Common myeloid progenitor, CD34-positive (primary cell): ENCODE measurements at regions not wholly inside any gene's neighbourhood (a gene's known extent, or its start where the extent isn't known, plus 50 kb on each side); places are given as distances from the start of the nearest gene placed in this dataset.

ENCODE experiments used
- CTCF ChIA-PET: fragments of 350-600 bp; sonication (Branson Sonifier 250); formaldehyde crosslinking; loops from one replicate; lab custom pipeline; 2021; ENCODE audit warnings: antibody characterized with exemption; lab: Charles Lee
- POLR2A ChIA-PET: fragments of 350-600 bp; sonication (Branson Sonifier 250); formaldehyde crosslinking; loops from one replicate; lab custom pipeline; 2021; ENCODE audit warnings: antibody characterized with exemption; lab: Charles Lee
- DNase-seq, 3 donors: peaks; one replicate each; pipeline versions ENCODE4 v3.0.0 to v3.0.0-alpha.2; 2013
- H3K27ac ChIP-seq, 2 experiments: 1 replicate in 1 of 2; 2 replicates in 1 of 2; pipeline ENCODE4 v1.7.0; 2013; ENCODE audit warnings: inconsistent platforms in 2 of 2, low read length in 2 of 2, mild to moderate bottlenecking in 2 of 2, low read depth in 1 of 2, moderate library complexity in 1 of 2; ENCODE audit not compliant: severe bottlenecking in 2 of 2, insufficient read depth in 1 of 2, poor library complexity in 1 of 2
- H3K27me3 ChIP-seq, 5 experiments: replicated peaks in 2 of 5; 1 replicate in 3 of 5; 2 replicates in 2 of 5; pipeline versions ENCODE4 v1.6.1 to v1.7.0; 2013; ENCODE audit warnings: low read length in 4 of 5, mild to moderate bottlenecking in 2 of 5, moderate library complexity in 2 of 5, inconsistent platforms in 1 of 5; ENCODE audit not compliant: insufficient read depth in 5 of 5, control insufficient read depth in 4 of 5
- H3K36me3 ChIP-seq, 4 experiments: 1 replicate in 2 of 4; 2 replicates in 2 of 4; pipeline versions ENCODE4 v1.6.1 to v1.7.0; 2013; ENCODE audit warnings: low read length in 3 of 4, control low read depth in 1 of 4, mild to moderate bottlenecking in 1 of 4; ENCODE audit not compliant: control insufficient read depth in 4 of 4, insufficient read depth in 4 of 4
- H3K4me1 ChIP-seq, 4 experiments: 1 replicate in 3 of 4; 2 replicates in 1 of 4; pipeline versions ENCODE4 v1.6.1 to v1.7.1; 2013; ENCODE audit warnings: low read length in 3 of 4, mild to moderate bottlenecking in 3 of 4, control low read depth in 1 of 4, inconsistent platforms in 1 of 4, moderate library complexity in 1 of 4; ENCODE audit not compliant: control insufficient read depth in 4 of 4, insufficient read depth in 4 of 4; ENCODE audit errors: control extremely low read depth in 1 of 4
- H3K4me3 ChIP-seq, 7 experiments: 1 replicate in 4 of 7; 2 replicates in 3 of 7; pipeline versions ENCODE4 v1.5.1 to v1.7.0; 2013; ENCODE audit warnings: mild to moderate bottlenecking in 7 of 7, low read length in 6 of 7, moderate library complexity in 6 of 7, inconsistent platforms in 2 of 7, low read depth in 2 of 7, control low read depth in 1 of 7; ENCODE audit not compliant: insufficient read depth in 4 of 7, control insufficient read depth in 1 of 7; ENCODE audit errors: extremely low read depth in 1 of 7
- H3K9me3 ChIP-seq, 5 experiments: 1 replicate in 4 of 5; 2 replicates in 1 of 5; pipeline versions ENCODE4 v1.6.1 to v1.7.1; 2013; ENCODE audit warnings: low read length in 4 of 5, mild to moderate bottlenecking in 2 of 5, inconsistent platforms in 1 of 5, low read depth in 1 of 5, moderate library complexity in 1 of 5; ENCODE audit not compliant: control insufficient read depth in 4 of 5, insufficient read depth in 2 of 5; ENCODE audit errors: control extremely low read depth in 1 of 5
- WGBS: methylation state at CpG from one replicate; pipeline ENCODE4 v1.1.5; 2013; ENCODE audit not compliant: insufficient coverage; 5-methylcytosine and 5-hydroxymethylcytosine counted together

- ChIA-PET CTCF (no interaction called here), POLR2A (no interaction called here)
- 93% methylated on average over 3 of the region's 4 CpGs for WGBS
- H3K27ac ChIP-seq, result no peak overlapping the region
- no peaks in the 10 kb centered on the region for H3K36me3 ChIP-seq
- no peak for DNase-seq
- H3K4me3 ChIP-seq, result no peak overlapping the region
- no peaks in the 10 kb centered on the region for H3K27me3 ChIP-seq
- H3K4me1 ChIP-seq, result no peaks in the 10 kb centered on the region
- H3K9me3 ChIP-seq, result no peaks in the 10 kb centered on the region
These were observed 299.6 kb upstream of the FANCL start for GRCh38 chr2:58540681-58541080.

DNA sequence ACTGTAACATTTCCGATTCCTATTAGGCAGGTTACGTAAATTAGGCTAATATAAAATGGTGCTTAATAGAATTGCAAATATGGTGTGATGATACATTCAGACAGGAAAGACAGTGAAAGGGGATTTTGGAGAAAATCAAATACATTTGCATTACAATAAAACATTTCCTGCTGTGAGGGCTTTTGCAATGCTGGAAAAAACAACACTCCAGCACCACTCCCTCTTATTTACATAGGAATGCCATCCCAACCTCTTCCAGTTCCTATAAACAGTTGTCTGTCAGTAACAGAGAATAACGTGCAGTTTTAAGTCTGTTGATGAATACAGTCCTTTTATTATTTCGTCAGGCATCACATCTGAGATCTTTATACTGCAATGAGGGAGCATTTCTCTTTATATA is 298.8 kb upstream of the FANCL start:
- no peak overlapping the region for H3K27ac ChIP-seq
- no peak overlapping the region for H3K4me3 ChIP-seq
- no peaks in the 10 kb centered on the region for H3K4me1 ChIP-seq
- DNase-seq, result no peak
- no CpG with 5 or more reads among the region's 4 CpGs for WGBS
- ChIA-PET CTCF (no interaction called here), POLR2A (no interaction called here)
- no peaks in the 10 kb centered on the region for H3K27me3 ChIP-seq
- no peaks in the 10 kb centered on the region for H3K9me3 ChIP-seq
- H3K36me3 ChIP-seq, result no peaks in the 10 kb centered on the region

DNA sequence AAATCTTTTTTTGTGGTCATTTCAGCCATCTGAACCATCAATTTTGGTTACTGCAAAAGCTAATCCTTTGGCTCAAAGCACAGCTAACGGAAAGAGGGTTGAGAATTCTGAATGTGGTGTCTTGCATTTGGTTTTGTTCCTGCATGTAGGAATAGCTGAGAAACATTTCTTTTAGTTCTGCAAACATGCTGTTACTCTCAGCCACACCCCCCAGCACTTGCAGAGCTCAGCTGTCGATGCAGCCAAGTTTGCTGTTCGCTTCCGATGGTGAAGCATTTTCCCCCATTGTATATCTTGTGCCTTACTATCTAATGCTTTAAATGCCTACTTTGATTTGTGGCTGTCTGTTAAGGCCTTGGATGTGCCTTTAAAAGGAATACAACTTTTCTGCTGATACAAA is 294.9 kb upstream of the FANCL start:
- WGBS, result 100% methylated on average over 1 of the region's 4 CpGs
- no peak overlapping the region for H3K4me3 ChIP-seq
- no peaks in the 10 kb centered on the region for H3K9me3 ChIP-seq
- H3K27me3 ChIP-seq, result no peaks in the 10 kb centered on the region
- no peak overlapping the region for H3K27ac ChIP-seq
- POLR2A ChIA-PET, result no interaction called here
- DNase-seq, result no peak
- no peaks in the 10 kb centered on the region for H3K36me3 ChIP-seq
- CTCF ChIA-PET, result interaction anchor here (0.7 kb wide), 1 partner anchor 36 kb away, joined by 3 read pairs; no protein-coding TSS in a partner anchor
- no peaks in the 10 kb centered on the region for H3K4me1 ChIP-seq

GRCh38 chr2:58535182-58535581 is 294.1 kb upstream of the FANCL start:
- CTCF ChIA-PET, result no interaction called here
- Histone ChIP-seq H3K36me3 (no peaks in the 10 kb centered on the region), H3K27me3 (no peaks in the 10 kb centered on the region), H3K4me3 (no peak overlapping the region), H3K27ac (no peak overlapping the region), H3K9me3 (no peaks in the 10 kb centered on the region), H3K4me1 (no peaks in the 10 kb centered on the region)
- 100% methylated on average over 1 of the region's 1 CpG for WGBS
- DNase-seq, result no peak
- POLR2A ChIA-PET, result no interaction called here

DNA sequence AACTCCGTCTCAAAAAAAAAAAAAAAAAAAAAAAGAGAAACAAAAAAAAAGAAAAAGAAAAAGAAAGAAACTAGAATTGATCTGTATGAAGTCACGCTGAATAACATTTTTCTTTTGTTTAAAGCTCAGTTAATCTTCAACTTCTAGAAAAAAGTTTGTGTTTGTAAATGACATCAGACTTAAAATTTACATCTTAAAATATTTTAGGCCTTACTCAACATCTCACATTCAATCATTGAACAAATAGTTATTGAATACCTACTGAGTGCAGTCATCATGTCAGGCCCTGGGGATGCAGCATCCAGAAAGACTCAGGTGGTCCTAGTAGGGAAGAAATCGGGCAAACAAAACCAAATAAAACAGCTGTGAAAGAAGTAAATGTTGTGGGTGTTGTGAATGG is 292.3 kb upstream of the FANCL start:
- WGBS, result 100% methylated on average over 1 of the region's 3 CpGs
- Histone ChIP-seq H3K36me3 (no peaks in the 10 kb centered on the region), H3K27me3 (no peaks in the 10 kb centered on the region), H3K4me3 (no peak overlapping the region), H3K4me1 (no peaks in the 10 kb centered on the region), H3K9me3 (no peaks in the 10 kb centered on the region), H3K27ac (no peak overlapping the region)
- ChIA-PET CTCF (no interaction called here), POLR2A (no interaction called here)
- DNase-seq, result no peak

DNA sequence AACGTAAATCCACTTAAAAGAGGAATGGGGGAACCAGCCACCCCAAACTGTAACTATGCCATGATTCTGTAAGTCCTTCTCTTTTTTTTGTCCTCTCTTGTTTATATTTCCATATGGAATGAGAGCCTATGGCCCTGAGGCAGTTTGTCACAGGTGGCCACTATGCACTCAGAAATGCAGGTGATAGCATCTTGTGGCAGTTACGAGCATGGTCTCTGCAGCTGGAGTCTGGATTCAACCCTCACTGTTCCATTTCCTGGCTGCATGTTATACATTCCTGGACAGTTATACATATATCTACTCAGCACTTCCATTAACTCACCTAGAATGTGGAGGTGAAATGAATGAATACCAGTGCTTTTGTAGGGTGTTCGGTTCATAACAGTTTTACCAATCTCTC is 291.5 kb upstream of the FANCL start:
- no peaks in the 10 kb centered on the region for H3K27me3 ChIP-seq
- no peaks in the 10 kb centered on the region for H3K4me1 ChIP-seq
- H3K9me3 ChIP-seq, result no peaks in the 10 kb centered on the region
- no peak overlapping the region for H3K27ac ChIP-seq
- no peaks in the 10 kb centered on the region for H3K36me3 ChIP-seq
- POLR2A ChIA-PET, result no interaction called here
- 97% methylated on average over 3 of the region's 3 CpGs for WGBS
- H3K4me3 ChIP-seq, result no peak overlapping the region
- CTCF ChIA-PET, result no interaction called here
- DNase-seq, result no peak

GRCh38 chr2:58527647-58528046 is 286.5 kb upstream of the FANCL start:
- ChIA-PET POLR2A (no interaction called here), CTCF (no interaction called here)
- H3K27me3 ChIP-seq, result no peaks in the 10 kb centered on the region
- no peaks in the 10 kb centered on the region for H3K9me3 ChIP-seq
- 94% methylated on average over 3 of the region's 3 CpGs for WGBS
- no peaks in the 10 kb centered on the region for H3K36me3 ChIP-seq
- H3K4me1 ChIP-seq, result no peaks in the 10 kb centered on the region
- H3K27ac ChIP-seq, result no peak overlapping the region
- no peak for DNase-seq
- no peak overlapping the region for H3K4me3 ChIP-seq
